HCEC 1CT (cell line): ENCODE measurements at regions not wholly inside any gene's neighbourhood (a gene's known extent, or its start where the extent isn't known, plus 50 kb on each side); places are given as distances from the start of the nearest gene placed in this dataset.

Experiments used
- DNase-seq: peaks from one replicate; pipeline ENCODE4 v3.0.0-alpha.2; 2017

- no peak for DNase-seq
These were observed 459.5 kb downstream of the KIF16B start for GRCh38 chr20:16113736-16114135.

GRCh38 chr20:16111852-16112412 lies 461.3 kb downstream of the KIF16B start:
- DNase-seq = no peak

DNA sequence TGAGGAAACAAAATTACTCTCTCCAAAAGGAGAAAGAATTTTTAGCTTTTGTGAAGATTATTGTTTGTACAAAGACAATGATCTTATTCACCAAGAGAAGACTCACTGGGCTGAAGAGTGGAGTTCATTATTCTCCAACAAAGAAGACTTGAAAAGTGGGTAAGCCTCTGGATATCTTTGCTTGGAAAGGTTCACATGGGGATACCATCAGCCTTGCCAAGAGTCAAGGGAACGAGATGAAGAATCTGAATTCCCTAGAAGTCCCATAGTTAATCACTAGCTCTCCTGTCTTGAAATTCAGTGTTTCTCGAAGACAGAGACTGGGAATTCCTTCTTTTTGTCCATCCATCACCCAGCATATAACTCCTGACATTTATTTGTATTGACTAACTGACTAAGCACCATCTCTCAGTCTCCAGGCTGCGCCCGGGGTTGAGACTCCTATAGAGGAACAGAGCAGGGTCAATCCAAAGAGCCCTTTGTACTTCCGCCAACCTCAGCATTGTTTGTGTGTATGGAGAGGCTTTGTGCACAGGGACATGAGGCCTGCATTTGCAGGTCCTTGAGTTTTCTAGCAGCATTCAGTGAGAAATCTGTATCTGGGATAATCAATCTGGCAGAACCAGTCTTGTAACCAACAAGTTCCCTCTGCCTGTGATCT lies 461.9 kb downstream of the KIF16B start:
- DNase-seq = no peak

- DNase-seq = no peak
These were observed 465.9 kb downstream of the KIF16B start for GRCh38 chr20:16107172-16107870.

GRCh38 chr20:16106191-16106849 lies 466.9 kb downstream of the KIF16B start:
- DNase-seq = no peak

GRCh38 chr20:16104783-16105182 lies 468.5 kb downstream of the KIF16B start:
- no peak for DNase-seq
